HG03108 (cell line): ENCODE measurements at regions not wholly inside any gene's neighbourhood (a gene's known extent, or its start where the extent isn't known, plus 50 kb on each side); places are given as distances from the start of the nearest gene placed in this dataset.

Source experiments
- ATAC-seq: cut with Tn5 transposase; IDR thresholded peaks from one replicate; pipeline ENCODE4 v1.9.1; 2021; ENCODE audit warnings: moderate library complexity; ENCODE audit not compliant: unreplicated experiment

DNA sequence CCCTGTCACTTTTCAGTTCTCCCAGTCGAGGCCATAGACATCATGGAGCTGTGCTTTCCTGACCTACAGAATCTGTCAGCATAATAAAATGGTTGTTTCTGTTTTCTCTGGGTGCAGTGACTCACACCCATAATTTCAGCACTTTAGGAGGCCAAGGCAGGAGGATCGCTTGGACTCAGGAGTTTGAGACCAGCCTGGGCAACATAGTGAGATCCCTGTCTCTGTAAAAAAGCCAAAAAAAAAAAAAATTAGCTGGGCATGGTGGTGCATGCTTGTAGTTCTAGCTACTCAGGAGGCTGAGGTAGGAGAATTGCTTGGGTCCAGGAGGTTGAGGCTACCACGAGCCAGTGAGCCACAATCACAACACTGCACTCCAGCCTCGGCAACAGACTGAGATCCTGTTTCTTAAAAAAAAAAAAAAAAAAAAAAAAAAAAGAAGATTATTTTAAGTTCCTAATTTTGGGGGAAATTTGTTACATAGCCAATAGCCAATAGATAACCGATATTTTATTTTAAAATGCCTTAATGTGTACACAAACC is 196.2 kb downstream of the ADSS2 start:
- no peak for ATAC-seq

DNA sequence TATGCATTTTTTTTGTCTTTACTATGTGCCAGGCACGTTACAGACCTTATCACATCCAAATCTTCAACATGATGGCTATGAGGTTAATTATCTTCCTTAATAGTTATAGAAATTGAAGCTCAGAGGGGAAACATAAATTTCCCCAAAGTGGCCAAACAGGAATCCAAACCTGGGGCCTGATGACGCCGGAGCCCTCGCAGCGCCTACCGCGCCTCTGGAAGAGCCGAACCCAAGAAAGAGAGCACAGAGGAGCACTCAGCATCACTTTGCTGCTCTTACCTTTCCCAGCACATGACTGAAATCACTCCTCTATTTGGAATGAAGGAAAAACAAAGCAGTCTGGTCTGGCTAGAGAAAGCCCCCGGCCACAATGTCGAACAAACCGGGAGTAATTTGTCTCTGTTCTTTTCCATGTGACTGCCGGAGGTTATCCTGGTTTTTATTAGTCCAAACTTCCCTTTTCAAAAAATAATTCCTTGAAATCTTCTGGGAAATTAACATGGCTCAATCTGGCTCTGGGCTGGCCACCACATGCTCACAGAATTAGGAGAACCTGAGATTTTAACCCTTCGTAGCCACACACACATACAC is 195.5 kb downstream of the ADSS2 start:
- no peak for ATAC-seq

DNA sequence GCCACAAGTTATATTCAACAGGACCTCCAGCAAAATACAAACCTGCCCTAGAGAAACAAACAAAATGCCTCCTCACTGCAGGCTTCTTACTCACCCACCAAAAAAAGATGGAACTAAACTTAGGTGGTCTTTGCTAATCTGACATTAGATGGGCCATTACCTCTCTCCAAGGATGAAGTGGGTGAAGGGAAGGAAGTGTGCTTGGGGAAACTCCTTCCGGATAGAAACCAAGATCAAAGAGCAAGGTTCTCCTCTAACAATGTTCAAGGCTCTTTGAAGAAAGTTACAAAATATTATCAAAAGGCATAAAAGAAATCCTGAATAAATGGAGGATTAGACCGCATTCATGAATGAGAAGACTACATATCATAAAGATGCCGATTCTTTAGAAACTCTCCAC is 187.5 kb downstream of the ADSS2 start:
- no peak for ATAC-seq

DNA sequence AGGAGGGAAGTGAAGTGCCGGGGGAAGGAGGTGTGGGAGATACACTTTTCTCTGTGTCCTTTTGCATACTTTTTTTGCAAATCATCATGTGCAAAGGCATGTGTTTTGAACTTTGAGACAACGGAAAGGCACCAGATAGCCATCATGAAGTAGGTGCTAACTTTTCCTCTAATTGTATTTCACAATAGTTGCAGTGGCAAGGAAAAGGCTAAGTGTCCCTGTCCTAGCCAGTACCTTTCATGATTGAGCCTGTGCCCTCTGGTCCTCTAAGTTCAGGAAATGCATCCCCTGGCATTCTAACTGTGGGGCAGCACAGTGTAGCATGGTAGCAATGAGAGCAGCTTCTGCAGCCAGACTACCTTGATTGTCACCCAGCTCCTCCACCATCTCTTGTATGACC is 186.2 kb downstream of the ADSS2 start:
- no peak for ATAC-seq

DNA sequence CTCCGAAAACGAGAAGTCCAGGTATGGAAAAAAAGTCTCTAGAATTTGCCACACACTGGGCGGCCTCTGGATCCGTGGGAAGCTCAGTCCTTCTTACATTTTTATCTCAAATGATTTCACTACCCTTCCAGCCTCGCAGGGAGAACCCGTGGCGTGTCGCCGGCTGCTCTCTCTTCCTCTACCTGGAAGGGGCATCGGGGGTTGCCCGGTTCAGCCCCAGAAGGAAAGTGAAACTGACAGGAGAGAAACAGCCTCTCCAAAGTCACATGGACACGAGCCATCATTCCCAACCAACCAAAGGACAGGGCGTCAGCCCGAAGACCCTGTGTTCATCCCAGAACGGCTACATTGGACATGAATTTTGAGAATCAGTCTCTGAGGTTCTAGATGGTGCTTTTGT is 182.5 kb downstream of the ADSS2 start:
- no peak for ATAC-seq

DNA sequence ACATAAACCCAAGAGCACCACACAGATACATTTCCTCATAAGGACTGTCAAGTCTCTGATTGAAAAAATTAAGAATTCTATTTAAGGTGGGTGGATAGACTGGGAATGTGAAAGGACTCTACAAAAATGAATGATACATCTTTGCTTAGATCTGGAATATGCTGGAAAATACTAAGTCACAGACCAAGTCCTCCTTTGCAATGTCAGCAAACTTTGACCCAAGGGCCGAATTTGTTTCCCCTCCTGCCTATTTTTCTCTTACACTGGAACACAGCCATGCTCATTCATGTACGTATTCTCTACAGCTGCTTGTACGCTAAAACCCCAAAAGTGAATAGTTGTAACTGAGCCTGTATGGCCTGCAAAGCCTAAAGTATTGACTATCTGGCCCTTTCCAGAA is 180.7 kb downstream of the ADSS2 start:
- no peak for ATAC-seq

DNA sequence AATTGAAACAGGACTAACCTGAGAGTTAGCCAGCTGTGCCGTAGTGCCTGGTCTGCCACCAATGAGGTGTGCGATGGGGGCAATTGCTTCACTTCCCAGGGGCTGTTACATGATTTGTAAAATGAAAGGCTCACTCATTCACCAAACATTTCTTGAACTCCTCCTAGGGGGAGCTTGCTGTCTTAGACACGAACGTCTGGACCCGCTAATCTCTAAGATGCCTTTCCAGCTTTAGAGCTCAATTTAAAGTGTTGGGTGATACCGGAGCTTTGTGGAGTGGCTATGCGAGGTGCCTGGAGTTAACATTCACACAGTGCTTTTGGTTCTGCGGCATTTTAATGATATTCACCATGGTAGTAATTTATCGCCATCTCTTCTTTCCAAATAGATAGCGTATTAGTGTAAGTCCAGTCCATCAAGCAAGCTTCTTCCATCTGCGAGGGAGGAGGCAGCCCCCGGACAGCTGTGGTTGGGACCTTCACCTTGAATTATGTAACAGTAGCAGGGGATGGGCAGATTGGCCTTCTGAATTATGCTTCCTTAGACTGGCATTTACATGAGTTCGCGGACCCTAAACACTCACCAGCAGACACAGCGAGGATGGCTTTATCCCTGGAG is 179.9 kb downstream of the ADSS2 start:
- no peak for ATAC-seq

DNA sequence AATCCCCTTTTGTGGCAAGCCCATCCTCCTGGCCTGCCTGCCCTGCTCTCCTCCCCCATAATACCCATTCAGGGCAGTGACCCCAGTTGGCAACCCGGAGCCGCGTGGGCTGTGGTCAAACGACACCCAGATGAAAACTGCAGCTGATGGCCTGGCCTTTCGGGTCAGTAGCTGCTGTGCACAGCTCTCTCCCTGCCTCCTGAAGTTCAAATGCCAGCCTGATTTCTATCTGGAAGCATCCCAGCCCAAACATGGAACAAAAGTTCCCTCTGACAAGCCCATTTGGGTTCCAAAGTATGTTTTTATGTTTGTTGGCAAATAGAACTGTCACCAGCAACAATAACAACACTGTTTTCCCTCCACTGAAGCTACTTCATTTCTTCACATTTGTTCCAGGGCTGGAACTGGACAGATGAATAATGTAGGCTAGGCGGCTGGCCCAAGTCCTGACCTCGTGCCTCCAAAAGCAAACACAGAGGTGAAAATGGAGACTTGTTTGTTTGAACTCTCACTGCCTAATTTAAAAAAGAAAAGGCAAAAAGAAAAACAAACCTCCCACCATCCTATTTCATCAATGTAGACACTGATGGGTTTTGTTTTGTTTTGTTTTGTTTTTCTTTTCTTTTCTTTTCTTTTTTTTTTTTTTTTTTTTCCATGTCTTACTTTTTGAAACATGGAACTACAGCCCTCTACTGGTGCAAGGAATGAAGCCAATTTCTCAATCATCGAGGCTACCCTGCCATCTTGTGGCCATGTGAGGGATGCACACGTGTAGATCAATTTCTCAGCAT is 179.0 kb downstream of the ADSS2 start:
- peak; percentile 82 for ATAC-seq

DNA sequence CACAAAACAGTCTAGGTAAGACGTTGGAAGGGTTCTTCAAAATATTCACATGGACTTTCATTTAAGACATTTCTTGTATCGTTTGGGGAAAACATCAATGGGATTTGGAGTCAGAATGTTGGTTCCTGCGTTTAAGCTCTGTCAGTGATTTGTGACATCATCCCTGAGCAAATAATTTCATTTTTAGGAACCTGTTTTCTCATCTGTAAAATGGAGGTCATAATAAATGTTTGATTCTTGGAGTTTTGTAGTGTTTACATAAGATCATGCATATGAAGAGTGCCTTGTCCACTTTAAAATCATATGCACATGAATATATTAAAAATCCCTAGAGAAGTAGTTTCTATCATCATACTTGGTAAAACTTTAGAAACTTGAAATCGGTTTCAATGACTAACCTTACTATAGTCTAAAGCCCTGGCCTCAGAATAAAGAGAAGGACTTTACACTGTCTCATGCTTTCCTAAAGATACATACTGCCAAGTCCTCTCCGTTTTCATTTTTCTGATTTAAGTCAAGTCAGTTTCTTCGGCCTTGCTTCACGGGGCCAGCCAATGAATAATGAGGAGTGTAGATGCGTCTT is 178.4 kb downstream of the ADSS2 start:
- ATAC-seq = no peak

DNA sequence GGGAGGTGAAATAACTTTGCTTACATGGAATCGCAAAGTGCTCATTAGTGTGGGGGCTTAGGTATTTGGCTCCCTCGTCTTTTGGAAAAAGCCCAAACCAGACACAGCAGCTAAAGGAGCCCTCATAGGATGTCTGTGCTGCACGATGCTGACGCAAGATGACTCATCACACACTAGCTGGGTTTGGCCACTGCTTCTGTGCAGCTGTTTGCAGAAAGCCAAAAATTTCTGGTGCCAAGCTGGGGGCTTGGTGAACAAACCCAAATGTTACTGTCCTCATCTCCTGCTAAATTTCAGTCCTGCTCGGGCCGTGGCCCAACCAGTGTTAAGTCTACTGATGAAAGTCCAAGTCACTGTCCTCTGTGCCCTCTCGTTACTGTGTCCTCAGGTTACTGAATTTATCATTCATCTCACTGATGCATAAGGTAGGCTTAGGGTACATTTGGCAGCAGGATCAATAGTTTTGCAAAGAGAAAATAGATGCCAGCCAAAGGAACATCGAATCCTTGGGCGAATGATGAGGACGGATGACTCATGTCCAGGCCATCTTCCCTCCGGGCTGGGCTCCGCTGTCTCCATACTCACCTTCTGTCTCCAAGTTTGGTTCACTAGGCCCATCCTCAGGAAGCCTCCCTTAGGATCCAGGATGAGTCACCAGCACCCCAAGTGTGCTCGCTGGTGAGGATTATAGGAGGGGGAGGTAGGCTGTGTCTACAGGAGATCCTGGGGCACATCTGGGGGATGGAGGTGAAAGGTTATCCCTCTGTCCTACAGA is 177.7 kb downstream of the ADSS2 start:
- ATAC-seq = no peak

DNA sequence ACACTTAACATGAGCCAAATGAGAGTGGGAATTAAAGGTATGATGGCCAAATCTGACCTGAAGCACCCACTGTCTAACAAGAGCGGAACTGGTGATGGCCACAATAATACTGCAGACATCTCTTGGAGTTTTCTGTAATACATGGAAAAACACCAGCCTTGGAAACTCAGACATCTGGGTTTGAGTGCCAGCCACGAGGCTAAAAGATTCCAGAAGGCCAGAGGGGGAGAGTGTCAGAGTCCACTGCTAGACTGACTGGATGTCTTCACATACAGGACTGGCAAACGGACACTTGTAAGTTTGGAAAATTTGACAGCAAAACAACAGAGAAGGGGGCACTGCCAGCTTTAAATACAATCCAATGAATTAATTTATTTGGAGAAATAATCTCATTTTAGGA is 175.1 kb downstream of the ADSS2 start:
- no peak for ATAC-seq

DNA sequence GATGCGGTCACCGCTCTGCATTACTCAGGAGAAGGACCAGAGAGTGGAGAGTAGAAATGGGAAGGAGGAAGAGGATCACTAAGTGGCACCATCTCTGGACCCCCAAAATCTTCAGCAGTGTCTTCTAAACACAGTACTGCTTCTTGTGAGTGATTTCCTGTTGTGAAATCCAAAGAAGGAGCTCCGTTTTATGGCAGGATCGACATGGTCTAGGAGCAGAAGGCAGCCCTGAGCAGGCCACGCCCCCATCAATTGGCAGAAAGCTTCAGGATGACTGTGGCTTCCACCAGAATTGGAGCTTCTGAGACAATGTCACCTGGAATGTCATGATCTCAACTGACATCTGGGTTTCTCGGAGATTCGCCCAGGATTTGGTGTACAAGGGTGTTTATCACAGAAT is 171.5 kb downstream of the ADSS2 start:
- ATAC-seq = no peak

DNA sequence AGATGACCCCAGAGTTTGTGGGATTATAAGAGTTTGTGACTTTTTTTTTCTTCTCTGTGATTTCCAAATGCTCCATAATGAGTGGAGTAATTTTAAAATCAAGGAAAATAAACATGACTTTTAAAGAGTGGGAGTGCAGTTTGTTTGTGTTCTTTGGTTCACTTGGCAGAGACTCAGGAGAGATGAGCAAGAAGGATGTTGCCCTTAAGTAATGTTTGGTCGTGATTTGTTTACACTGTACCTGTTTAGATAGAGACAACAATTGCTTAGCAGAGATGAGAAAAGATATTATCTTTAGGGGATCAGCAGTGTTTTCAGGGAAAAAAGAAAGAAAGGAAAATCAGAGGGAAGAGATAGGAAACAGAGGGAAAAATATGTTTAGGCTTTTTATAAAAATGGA is 170.8 kb downstream of the ADSS2 start:
- no peak for ATAC-seq

DNA sequence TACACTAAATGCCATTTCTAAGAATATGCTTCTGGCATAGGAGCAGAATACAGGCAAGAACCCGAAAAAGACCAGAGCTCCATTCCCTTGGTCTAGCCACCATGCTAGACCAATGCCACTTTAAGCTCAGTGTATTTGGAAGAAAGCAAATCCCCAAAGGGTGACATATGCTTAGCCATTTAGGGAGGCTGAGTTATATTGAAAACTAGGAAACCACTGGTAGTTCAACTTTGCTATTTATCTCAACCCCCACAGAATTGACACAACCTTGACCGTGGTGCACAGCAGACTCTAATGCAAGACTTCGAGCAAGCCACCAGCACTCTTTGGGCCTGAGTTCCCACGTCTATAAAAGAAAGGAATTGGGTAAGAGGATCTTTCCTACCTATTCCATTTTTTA is 167.9 kb downstream of the ADSS2 start:
- ATAC-seq = no peak

DNA sequence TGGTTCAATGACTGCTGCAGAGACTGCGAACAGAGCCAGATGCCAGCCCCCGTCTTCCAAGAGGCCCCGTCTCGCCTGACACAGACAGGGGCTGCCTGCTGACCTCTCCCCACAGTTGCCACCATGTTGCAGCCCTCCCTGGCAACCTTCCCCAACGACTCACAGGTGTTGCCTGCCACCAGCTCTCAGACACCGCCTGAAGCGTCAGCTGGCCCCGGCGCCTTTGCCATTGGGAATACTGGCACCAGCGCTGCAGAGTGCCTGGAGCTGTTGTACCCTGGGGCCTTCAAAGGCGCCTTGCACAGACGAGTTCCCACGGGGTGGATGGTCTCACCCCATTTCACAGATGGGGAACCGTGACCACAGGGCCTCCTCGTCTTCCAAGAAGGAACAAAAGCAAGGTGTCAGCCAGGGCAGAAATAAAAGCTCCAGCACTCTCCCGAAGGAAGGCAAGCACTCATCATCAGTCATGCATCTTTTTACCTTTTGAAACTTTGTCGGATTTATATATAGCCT is 167.0 kb downstream of the ADSS2 start:
- no peak for ATAC-seq

DNA sequence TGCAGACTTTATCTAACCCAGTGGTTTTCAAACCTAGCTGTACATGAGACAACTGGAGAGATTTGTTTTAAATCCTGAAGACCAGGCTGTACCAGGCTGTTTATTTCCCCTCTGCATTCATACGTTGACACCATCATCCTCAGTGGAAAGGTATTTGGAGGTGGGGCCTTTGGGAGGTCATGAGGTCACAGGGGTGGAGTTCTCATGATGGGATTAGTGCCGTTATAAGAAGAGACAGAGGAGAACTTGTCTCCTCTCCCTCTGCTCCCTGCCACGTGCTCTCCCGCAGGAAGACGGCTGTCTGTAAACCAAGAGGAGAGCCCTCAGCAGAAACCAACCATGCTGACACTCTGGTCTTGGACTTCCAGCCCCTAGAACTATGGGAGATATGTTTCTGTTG is 165.4 kb downstream of the ADSS2 start:
- ATAC-seq = no peak

DNA sequence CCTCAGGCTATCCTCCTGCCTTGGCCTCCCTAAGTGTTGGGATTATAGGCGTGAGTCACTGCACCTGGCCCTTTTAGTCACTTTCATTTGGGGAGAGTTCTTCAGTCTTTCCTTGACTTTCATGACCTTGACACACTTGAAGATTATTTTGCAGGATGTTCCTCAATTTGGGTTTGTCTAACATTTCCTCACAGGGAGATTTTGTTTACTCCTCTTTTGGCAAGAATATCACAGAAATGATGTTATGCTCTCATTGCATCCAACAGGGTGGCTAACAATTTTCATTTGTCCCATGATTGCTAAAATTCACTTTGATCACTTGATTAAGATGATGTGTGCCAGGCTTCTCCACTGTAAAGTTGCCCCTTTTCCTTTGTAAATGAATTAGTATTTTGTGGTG is 164.0 kb downstream of the ADSS2 start:
- ATAC-seq = no peak

DNA sequence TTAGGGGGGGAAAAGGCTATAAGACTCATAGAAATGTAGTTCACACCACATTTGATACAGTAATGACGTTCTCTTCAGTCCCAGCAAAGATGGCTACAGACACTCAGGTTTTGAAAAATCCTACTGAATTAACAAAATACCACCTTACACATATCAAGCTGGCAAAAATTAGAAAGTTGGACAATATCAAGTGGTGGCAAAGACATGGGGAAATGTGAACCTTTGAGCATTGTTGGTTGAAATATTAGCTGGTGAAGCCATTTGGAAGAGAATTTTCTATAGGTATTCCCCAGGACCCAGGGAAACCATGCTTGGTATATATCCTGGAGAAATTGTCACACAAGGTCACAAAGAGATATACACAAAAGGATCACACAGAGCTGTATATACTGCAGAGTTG is 163.0 kb downstream of the ADSS2 start:
- no peak for ATAC-seq

DNA sequence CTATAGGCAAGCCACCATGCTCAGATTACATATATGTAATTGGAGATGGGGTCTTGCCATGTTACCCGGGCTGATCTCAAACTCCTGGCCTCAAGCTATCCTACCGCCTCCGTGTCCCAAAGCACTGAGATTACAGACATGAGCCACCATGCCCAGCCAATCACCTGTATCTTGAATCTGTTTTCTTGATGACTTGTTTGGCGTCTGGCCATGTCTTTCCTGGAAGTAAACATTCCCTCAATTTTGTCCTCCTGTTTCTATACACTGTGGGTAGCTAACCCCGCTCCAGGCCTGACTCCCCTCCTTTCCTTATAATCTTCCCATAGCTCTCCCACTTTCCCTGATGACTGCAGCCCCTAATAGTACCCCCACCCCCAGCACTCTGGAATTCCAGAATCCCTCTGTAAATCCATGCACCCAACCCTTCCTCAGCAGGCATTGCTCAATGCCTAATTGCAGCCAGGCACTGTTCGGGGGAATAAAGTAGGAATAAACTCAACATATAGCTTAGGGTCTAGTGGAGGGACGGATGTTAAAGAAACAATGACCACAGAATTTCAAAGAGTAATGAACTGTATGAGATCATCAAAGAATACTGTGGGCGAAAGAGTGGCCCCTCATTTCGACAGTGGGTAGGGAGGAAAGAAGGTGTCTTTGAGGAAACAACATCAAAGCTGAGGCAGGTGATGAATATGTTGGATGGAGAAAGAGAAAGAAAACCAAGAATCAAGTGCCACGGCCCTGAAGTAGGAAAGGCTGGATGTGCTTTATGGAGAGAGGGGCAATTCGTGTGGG is 161.5 kb downstream of the ADSS2 start:
- no peak for ATAC-seq
